Activated T-helper 2 cell treated with anti-CD3 and anti-CD28 coated beads, Interferon-gamma antibody, Interleukin-2, Interleukin-4, amounts not matched to agents 10 μg/mL and 5 μg/mL and 100 μg/mL, durations not matched to agents 14 hours and 24 hours and 36 hours (primary cell): ENCODE measurements at regions not wholly inside any gene's neighbourhood (a gene's known extent, or its start where the extent isn't known, plus 50 kb on each side); places are given as distances from the start of the nearest gene placed in this dataset.
"Not testable (repeated sequence)": the region's sequence is repeated elsewhere in the genome, so short reads cannot be mapped to it uniquely, and the experiment has no call there.

Source experiments
- DNase-seq: peaks from one replicate; pipeline ENCODE4 v3.0.0; 2021; ENCODE audit warnings: low spot score
- H3K27ac Mint-ChIP-seq: one replicate; pipeline ENCODE4 v1.8.0; 2021; ENCODE audit warnings: mixed read lengths
- H3K27me3 Mint-ChIP-seq: one replicate; pipeline ENCODE4 v1.8.0; 2021; ENCODE audit warnings: low read depth, mixed read lengths
- H3K36me3 Mint-ChIP-seq: one replicate; pipeline ENCODE4 v1.8.0; 2021; ENCODE audit warnings: low read depth, mixed read lengths
- H3K4me1 Mint-ChIP-seq: one replicate; pipeline ENCODE4 v1.8.0; 2021; ENCODE audit warnings: low read depth, mixed read lengths
- H3K4me3 Mint-ChIP-seq: one replicate; pipeline ENCODE4 v1.8.0; 2021; ENCODE audit warnings: low read depth, mild to moderate bottlenecking, moderate library complexity, mixed read lengths
- H3K9me3 Mint-ChIP-seq: one replicate; pipeline ENCODE4 v1.8.0; 2021; ENCODE audit warnings: mixed read lengths
- intact Hi-C: fragments of 100-400 bp; cut with micrococcal nuclease; formaldehyde crosslinking; loops from one replicate; pipeline ENCODE4 v1.15.1; 2023

DNA sequence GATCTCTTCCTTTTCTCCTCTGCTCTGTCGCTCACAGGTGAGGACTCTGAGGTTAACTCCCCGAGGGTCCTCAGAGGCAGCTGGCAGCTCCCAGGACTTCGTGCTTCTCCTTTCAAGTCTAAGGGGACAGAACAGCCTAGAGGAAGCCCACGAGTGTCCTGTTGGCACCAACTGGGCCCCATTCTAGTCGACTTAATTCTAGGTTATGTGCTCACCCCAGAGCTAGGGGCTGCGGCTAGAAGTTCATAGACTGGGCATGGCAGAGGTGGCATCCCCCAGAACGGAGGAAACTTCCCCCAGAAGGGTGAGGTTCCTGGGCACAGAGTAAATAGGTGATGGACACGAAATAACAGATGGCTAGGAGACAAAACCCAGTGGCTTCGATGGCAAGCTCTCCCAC is 259.4 kb downstream of the TEX36 start:
- Mint-ChIP-seq H3K9me3 (peaks cover 5% of the 10 kb centered on the region), H3K4me1 (no peaks in the 10 kb centered on the region), H3K36me3 (no peaks in the 10 kb centered on the region), H3K27me3 (no peaks in the 10 kb centered on the region), H3K4me3 (no peak overlapping the region), H3K27ac (no peak overlapping the region)
- intact Hi-C loops: no loop called here
- DNase-seq: no peak

DNA sequence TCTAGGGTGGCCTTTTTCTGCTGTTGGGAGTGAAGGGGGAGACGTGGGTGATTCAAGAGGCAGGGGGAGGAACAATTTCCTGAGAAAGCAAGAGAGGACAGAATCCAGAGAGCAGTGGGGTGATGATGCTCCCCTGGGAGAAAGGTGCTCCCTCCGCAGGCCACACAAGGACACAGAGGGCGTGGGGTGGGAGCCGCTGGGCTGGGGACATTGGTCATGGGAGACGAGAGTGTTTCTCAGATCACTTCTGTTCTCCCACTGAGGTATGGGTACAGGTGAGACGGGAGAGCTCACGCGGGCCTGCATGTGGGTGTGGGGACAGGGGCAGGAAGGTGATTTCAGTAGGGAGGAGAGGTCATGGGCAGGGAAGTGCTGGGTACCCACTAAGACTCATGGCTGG is 259.5 kb upstream of the CTBP2 start:
- H3K9me3 Mint-ChIP-seq: peaks cover 10% of the 10 kb centered on the region
- intact Hi-C loops: no loop called here
- no peaks in the 10 kb centered on the region for H3K27me3 Mint-ChIP-seq
- H3K4me1 Mint-ChIP-seq: no peaks in the 10 kb centered on the region
- no peak overlapping the region for H3K4me3 Mint-ChIP-seq
- H3K27ac Mint-ChIP-seq: no peak overlapping the region
- no peak for DNase-seq
- no peaks in the 10 kb centered on the region for H3K36me3 Mint-ChIP-seq

DNA sequence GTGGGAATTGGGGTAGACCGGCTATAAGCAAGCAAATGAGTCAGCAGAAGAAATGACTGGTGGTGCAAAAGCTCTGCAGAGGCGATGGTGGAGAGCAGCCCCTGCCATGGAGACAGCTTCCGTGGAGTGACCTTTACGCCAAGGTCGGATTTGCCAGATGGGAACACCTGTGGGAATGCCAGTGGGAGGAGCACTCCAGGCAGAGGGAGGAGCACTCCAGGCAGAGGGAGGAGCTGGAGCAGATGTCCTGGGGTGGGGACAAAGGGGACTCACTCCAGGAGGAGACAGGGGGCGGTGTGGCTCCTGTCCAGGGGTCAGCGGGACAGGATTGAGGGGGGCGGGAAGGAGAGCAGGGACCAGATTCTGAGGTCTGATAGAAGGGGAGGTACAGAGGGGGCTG is 258.8 kb upstream of the CTBP2 start:
- no peak for DNase-seq
- Mint-ChIP-seq H3K27ac (no peak overlapping the region), H3K27me3 (no peaks in the 10 kb centered on the region), H3K9me3 (peaks cover 10% of the 10 kb centered on the region), H3K4me1 (no peaks in the 10 kb centered on the region), H3K4me3 (no peak overlapping the region), H3K36me3 (no peaks in the 10 kb centered on the region)
- intact Hi-C loops: no loop called here

DNA sequence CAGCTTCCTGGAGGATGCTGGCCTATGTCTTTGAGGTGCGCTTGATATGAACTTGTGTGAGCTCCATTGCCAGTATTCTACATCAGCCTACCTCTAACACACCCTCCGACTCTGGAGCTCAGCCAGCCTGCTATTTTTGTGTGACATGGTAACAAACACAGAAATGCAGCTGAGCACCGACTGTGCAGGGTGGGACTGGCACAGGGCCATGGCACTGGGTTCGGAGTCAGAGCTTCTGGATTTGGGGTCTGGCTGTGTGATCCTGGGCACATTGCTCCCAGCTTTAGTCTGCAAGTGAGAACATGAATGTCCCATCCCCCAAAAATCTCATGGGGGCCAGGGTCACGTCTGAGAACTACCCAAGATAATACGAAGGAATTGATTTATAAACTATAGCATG is 257.2 kb upstream of the CTBP2 start:
- H3K4me3 Mint-ChIP-seq: no peak overlapping the region
- H3K36me3 Mint-ChIP-seq: no peaks in the 10 kb centered on the region
- no peak overlapping the region for H3K27ac Mint-ChIP-seq
- no peaks in the 10 kb centered on the region for H3K4me1 Mint-ChIP-seq
- no peak for DNase-seq
- H3K27me3 Mint-ChIP-seq: no peaks in the 10 kb centered on the region
- H3K9me3 Mint-ChIP-seq: peaks cover 10% of the 10 kb centered on the region
- intact Hi-C loops: no loop called here

DNA sequence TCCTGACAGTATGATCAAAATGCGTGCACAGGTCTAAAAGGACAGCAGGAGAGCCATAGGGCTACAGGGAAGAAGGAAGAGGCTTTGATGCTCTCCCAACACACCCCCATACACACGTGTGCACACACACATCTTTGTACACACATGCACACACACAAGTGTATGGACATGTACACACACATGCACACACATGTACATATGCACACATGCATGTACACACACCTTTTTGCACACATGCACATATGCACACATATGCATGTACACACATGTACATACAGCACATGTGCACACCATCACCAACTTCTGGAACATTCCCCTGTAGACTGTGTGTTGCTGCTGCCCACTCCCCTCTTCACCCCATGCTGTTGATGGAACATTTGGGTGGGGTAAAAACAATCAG is 255.6 kb upstream of the CTBP2 start:
- no peak for DNase-seq
- H3K4me3 Mint-ChIP-seq: no peak overlapping the region
- intact Hi-C loops: no loop called here
- H3K4me1 Mint-ChIP-seq: no peaks in the 10 kb centered on the region
- no peak overlapping the region for H3K27ac Mint-ChIP-seq
- peaks cover 10% of the 10 kb centered on the region for H3K9me3 Mint-ChIP-seq
- H3K27me3 Mint-ChIP-seq: no peaks in the 10 kb centered on the region
- no peaks in the 10 kb centered on the region for H3K36me3 Mint-ChIP-seq

DNA sequence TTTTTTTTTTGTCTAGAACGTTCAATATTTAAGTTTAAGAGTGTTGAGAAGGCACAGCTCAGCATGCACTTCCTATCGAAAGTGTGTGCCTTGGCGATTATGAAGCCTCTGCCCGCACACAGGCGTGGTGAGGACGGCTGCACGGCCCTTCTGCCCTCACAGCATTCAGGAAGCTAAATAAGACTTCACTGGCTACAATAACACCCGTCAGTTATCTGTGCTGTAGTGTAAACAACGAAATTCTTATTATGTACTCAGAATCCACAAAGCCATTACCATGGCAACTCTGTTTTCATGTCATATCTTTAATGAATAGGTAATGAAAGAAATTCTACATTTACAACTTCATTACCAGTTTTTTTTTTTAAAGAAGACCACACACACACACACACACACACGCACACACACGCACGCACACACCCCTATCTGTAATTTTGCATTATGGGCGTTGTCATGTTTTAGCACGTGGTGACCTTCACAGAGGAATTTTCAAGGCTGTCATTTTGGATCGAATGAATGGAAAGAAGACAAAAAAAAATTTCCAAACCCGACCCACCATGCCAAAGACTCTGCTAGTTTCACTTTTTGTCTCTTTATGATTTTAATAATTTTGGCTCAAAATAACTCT is 254.8 kb upstream of the CTBP2 start:
- Mint-ChIP-seq H3K4me3 (no peak overlapping the region), H3K27me3 (no peaks in the 10 kb centered on the region), H3K4me1 (no peaks in the 10 kb centered on the region), H3K9me3 (peaks cover 10% of the 10 kb centered on the region), H3K27ac (no peak overlapping the region), H3K36me3 (no peaks in the 10 kb centered on the region)
- intact Hi-C loops: no loop called here
- DNase-seq: no peak

DNA sequence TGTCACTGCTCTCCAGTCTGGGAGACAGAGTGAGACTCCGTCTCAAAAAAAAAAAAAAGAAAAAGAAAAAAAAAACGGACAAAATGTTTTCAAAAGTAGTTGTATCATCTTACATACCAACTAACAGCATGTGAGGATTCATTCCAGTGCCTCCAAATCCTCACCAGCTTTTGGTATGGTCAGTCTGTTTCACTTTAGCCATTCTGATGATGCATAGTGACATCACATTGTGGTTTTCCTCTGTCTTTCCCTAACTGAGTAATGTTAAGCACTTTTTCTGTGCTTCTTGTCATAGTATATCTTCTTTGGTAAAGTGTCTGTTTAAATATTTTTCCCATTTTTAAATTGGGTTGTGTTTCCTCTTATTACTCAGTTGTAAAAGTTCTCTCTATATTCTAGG is 251.4 kb upstream of the CTBP2 start:
- H3K4me1 Mint-ChIP-seq: no peaks in the 10 kb centered on the region
- H3K9me3 Mint-ChIP-seq: no peaks in the 10 kb centered on the region
- H3K36me3 Mint-ChIP-seq: no peaks in the 10 kb centered on the region
- DNase-seq: no peak
- intact Hi-C loops: no loop called here
- no peak overlapping the region for H3K27ac Mint-ChIP-seq
- no peak overlapping the region for H3K4me3 Mint-ChIP-seq
- no peaks in the 10 kb centered on the region for H3K27me3 Mint-ChIP-seq

DNA sequence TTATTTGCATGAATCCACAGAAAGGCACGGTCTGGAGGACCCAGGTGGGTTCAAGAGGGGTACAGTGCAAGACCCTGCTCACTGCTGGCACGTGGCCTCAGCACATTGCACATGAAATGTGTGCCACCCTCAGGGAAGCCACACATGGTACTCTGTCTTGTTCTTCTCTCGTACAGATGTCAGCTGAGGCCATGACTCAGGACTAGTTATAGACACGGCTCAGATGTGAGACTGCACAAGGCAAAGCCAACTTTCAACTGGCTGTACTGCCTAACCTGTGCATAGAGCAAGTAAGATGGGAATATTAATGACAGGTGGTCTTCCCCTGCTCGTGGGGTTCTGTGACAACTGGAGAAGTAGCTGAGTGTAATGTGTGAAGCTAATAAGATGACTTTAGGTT is 249.4 kb upstream of the CTBP2 start:
- intact Hi-C loops: no loop called here

DNA sequence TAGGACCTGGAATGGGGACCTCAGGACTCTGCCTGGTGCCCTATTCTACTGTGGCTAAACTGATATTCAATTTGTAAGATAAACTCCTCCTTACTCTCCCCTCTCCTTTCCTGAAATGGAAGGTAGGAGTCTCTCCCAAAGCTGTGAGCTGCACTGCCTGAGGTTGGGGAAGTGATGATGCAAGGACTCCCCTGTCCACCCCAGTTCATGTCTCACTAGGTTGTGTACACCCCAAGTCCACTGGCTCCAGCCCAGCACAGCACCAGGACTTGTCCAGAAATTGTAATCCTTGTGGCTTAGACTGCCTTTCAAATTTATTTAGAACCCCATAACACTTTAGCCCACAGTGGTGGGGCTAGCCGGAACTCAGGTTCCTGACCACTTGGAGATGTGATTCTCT is 247.2 kb upstream of the CTBP2 start:
- Mint-ChIP-seq H3K4me3 (no peak overlapping the region), H3K27me3 (no peaks in the 10 kb centered on the region), H3K4me1 (no peaks in the 10 kb centered on the region), H3K27ac (no peak overlapping the region), H3K9me3 (peaks cover 11% of the 10 kb centered on the region), H3K36me3 (no peaks in the 10 kb centered on the region)
- intact Hi-C loops: no loop called here
- no peak for DNase-seq

More for the DNA sequence above, 249.4 kb upstream of the CTBP2 start:
- Mint-ChIP-seq H3K4me1 (no peaks in the 10 kb centered on the region), H3K27ac (no peak overlapping the region), H3K36me3 (no peaks in the 10 kb centered on the region), H3K27me3 (no peaks in the 10 kb centered on the region), H3K9me3 (peaks cover 7% of the 10 kb centered on the region), H3K4me3 (no peak overlapping the region)
- DNase-seq: no peak

DNA sequence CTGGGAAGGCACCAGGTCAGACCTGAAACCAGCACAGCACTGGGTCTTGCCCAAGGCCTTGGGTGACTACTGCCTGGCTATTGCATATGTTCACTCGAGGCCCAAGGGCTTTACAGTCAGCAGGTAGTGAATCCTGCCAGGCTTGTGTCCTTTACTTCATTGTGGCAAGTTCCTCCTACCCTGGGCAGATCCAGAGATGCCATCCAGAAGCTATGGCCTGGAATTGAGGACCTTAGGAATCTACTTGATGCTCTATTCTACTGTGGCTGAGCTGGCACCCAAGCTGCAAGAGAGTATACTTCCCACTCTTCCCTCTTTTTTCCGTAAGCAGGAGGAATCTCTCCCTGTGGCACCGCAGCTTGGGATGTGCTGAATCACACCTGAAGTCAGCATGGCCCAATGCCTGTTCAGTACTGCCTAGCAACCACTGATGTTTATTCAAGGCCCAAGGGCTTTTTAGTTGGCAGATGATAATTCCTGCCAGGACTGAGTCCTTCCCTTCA is 246.7 kb upstream of the CTBP2 start:
- no peaks in the 10 kb centered on the region for H3K27me3 Mint-ChIP-seq
- H3K9me3 Mint-ChIP-seq: peaks cover 11% of the 10 kb centered on the region
- H3K27ac Mint-ChIP-seq: no peak overlapping the region
- H3K36me3 Mint-ChIP-seq: no peaks in the 10 kb centered on the region
- no peak for DNase-seq
- H3K4me1 Mint-ChIP-seq: no peaks in the 10 kb centered on the region
- intact Hi-C loops: no loop called here
- H3K4me3 Mint-ChIP-seq: no peak overlapping the region

DNA sequence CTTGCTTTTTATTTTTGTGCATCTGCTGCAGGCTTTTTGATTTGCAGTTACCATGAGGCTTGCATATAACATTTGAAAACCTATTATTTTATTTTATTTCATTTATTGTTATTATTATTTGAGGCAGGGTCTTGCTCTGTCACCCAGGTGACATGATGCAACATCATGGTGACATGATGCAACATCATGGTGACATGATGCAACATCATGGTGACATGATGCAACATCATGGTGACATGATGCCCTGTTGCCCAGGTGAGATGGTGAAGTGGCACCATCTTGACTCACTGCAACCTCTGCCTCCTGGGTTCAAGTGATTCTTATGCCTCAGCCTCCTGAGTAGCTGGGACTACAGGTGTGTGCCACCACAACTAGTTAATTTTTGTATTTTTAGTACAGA is 244.5 kb upstream of the CTBP2 start:
- DNase-seq, H3K4me1 Mint-ChIP-seq, intact Hi-C loops, H3K36me3 Mint-ChIP-seq, H3K4me3 Mint-ChIP-seq, H3K27me3 Mint-ChIP-seq, H3K27ac Mint-ChIP-seq: not testable (repeated sequence)
- H3K9me3 Mint-ChIP-seq: peaks cover 11% of the 10 kb centered on the region

DNA sequence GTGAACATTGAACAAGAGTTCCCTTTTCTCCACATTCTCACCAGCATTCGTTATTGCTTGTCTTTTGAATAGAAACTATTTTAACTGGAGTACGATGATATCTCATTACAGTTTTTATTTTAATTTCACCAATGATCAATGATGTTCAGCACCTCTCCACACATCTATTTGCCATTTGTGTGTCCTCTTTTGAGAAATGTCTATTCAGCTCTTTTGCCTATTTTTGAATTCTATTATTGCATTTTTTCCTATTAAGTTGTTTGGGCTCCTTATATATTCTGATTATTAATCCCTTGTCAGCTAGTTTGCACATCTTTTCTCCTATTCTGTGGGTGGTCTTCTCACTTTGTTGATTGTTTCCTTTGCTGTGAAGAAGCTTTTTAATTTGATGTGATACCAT is 241.1 kb upstream of the CTBP2 start:
- Mint-ChIP-seq H3K27ac (no peak overlapping the region), H3K4me1 (no peaks in the 10 kb centered on the region), H3K36me3 (no peaks in the 10 kb centered on the region), H3K4me3 (no peak overlapping the region), H3K9me3 (peaks cover 9% of the 10 kb centered on the region), H3K27me3 (no peaks in the 10 kb centered on the region)
- no peak for DNase-seq
- intact Hi-C loops: no loop called here

DNA sequence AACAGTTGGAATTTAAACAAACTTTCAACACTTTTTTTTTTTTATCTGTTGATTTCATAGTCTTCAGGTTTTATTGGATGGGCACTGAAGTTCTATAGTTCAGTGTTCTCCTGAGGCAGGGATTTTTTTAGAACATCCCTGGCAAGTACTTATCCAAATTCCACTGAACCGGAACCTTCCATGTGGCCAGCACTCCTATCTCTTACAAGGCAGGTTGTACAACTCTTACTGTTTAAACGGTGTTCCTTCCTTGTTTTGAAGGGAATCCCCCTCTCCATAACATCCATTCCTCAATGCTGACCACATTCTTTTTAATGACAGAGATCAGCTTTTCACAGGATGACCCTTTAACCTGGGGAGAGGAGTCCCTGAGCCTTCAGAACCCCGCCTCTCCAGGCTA is 238.9 kb upstream of the CTBP2 start:
- Mint-ChIP-seq H3K9me3 (peaks cover under 1% of the 10 kb centered on the region), H3K27ac (no peak overlapping the region), H3K36me3 (no peaks in the 10 kb centered on the region), H3K4me3 (no peak overlapping the region), H3K27me3 (no peaks in the 10 kb centered on the region), H3K4me1 (no peaks in the 10 kb centered on the region)
- DNase-seq: no peak
- intact Hi-C loops: no loop called here

DNA sequence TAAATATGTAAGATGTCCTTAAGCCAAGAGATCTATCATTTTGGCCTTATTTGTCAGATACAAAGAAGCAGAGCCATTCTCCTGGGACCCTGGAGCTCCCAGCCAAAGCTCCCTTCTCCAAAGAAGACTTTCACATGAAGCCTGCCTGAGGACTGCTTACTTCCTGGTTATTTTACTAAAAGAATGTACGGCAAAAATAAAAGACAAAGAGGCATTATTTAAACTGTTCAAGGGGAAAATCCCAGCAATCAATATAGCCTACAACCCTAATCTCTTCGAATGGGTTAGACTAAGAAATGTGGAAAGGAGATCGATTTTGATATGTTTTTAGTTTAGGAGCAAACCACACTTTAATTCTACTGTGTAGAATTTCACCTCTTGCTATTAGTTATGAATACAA is 237.9 kb upstream of the CTBP2 start:
- intact Hi-C loops: no loop called here
- Mint-ChIP-seq H3K27me3 (no peaks in the 10 kb centered on the region), H3K27ac (no peak overlapping the region), H3K4me3 (no peak overlapping the region), H3K4me1 (no peaks in the 10 kb centered on the region), H3K36me3 (no peaks in the 10 kb centered on the region), H3K9me3 (no peaks in the 10 kb centered on the region)
- no peak for DNase-seq
